GM10248 (cell line): ENCODE measurements at regions not wholly inside any gene's neighbourhood (a gene's known extent, or its start where the extent isn't known, plus 50 kb on each side); places are given as distances from the start of the nearest gene placed in this dataset.

Experiments used
- CTCF ChIA-PET: fragments of 300-600 bp; sonication (Branson Sonifier 250); formaldehyde crosslinking; extraction: SDS; loops from one replicate; lab custom pipeline; 2021; ENCODE audit warnings: antibody characterized with exemption; lab: Yijun Ruan, JAX
- POLR2A ChIA-PET: fragments of 350-650 bp; sonication (Branson Sonifier 250); formaldehyde crosslinking; extraction: SDS; loops from one replicate; lab custom pipeline; 2020; ENCODE audit warnings: antibody characterized with exemption; lab: Yijun Ruan, JAX
- DNase-seq: peaks from one replicate; pipeline ENCODE4 v3.0.0; 2012; ENCODE audit errors: extremely low spot score
- TF ChIP-seq, protein P1 (sequence below): IDR thresholded peaks from 2 replicates; pipeline ENCODE4 v1.5.1; 2012; ENCODE audit warnings: mild to moderate bottlenecking, low read depth; ENCODE audit errors: extremely low read depth, missing control alignments, control extremely low read depth

DNA sequence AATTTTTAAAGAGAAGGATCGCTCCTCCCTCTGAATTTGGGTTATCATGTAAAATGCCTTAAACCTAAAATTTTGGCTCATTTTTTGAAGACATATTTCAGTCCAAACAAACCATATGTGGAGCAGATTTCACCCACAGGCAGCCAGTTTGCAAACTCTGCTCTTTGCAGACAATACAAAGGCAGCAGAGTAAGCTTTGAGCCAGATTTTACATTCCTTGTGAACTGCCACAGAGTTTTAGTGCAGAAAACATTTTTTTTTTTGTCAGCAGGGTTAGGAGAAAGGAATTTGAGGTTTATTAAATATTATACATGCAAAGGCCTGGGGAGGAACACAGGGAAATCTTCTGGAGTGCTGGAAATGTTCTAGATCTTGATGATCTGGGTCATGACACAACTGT, 171.9 kb upstream of the FN1 start:
- DNase-seq: no peak
- CTCF ChIA-PET: no interaction called here
- POLR2A ChIA-PET: no interaction called here

DNA sequence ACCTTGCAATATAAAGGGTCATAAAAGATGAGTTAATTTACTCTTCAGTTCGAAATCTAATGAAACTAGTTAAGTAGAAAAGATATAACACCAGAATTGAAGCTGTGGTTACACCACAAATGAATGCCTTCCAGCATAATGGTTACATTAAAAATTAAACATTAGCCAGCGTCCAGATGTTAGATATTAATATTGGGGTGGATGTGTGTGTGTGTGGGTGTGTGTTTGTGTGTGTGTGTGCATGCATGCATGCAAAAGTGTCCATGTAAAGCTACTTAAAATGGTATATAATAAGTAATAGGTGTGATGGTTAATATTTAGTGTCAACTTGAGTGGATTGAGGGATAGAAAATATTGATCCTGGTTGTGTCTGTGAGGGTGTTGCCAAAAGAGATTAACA, 170.4 kb upstream of the FN1 start:
- TF ChIP-seq, protein P1, sequence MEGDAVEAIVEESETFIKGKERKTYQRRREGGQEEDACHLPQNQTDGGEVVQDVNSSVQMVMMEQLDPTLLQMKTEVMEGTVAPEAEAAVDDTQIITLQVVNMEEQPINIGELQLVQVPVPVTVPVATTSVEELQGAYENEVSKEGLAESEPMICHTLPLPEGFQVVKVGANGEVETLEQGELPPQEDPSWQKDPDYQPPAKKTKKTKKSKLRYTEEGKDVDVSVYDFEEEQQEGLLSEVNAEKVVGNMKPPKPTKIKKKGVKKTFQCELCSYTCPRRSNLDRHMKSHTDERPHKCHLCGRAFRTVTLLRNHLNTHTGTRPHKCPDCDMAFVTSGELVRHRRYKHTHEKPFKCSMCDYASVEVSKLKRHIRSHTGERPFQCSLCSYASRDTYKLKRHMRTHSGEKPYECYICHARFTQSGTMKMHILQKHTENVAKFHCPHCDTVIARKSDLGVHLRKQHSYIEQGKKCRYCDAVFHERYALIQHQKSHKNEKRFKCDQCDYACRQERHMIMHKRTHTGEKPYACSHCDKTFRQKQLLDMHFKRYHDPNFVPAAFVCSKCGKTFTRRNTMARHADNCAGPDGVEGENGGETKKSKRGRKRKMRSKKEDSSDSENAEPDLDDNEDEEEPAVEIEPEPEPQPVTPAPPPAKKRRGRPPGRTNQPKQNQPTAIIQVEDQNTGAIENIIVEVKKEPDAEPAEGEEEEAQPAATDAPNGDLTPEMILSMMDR: no peak
- DNase-seq: no peak
- POLR2A ChIA-PET: no interaction called here
- CTCF ChIA-PET: no interaction called here

More for the DNA sequence above, 171.9 kb upstream of the FN1 start:
- TF ChIP-seq, protein P1: no peak

DNA sequence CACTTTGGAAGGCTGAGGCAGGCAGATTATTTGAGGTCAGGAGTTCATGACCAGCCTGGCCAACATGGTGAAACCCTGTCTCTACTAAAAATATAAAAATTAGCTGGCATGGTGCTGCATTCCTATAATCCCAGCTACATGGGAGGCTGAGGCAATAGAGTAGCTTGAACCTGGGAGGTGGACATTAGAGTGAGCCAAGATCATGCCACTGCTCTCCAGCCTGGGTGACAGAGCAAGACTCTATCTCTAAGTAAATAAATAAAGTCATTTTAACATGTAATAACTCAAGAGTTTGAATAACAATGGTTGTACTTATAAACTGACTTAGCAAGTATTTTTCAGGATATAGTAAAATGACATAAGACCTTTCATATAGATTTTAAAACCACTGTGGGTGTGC, 169.3 kb upstream of the FN1 start:
- TF ChIP-seq, protein P1: no peak
- CTCF ChIA-PET: interaction anchor here (1.5 kb wide), 1 partner anchor 11 kb away, joined by 3 read pairs; no protein-coding TSS in a partner anchor
- POLR2A ChIA-PET: no interaction called here
- DNase-seq: no peak

DNA sequence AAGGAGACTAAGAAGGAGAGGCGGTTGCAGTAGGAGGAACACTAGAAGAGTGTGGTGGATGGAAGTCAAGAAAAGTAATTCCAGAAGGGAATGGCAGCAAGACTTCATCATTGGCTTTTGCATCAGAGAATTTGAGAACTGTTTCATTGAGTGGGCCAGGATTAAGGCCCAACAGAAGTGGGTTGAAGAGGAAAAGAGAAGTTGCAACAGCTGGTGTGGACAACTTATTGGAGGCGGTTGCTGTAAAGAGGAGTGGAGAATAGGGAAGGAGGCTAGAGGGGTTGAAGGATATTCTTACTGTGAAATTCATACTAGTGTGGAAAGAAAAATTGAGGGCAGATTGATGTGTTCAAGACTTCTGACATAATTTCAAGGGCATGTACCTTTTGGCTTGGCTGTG, 168.7 kb upstream of the FN1 start:
- TF ChIP-seq, protein P1: no peak
- ChIA-PET CTCF (interaction anchor here (1.5 kb wide), 1 partner anchor 10 kb away, joined by 3 read pairs; no protein-coding TSS in a partner anchor), POLR2A (no interaction called here)
- DNase-seq: no peak

DNA sequence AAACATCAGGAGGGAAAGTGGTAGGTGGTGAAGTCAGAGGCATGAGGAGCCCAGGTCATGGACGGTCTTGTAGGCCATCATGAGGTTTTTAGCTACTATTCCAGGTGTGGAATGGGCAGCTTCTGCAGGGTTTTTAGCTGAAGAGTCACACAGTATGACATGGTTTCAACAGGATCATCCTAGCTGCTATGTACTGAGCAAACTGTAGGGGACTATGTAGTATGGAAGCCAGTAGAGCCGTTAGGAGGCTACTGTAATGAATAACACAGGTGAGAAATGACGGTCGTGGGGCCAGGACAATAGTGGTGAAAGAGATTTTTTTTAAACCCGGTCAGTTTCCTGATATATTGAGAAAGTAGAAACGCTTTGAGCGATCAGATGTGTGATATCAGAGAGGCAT, 167.6 kb upstream of the FN1 start:
- DNase-seq: no peak
- ChIA-PET POLR2A (no interaction called here), CTCF (no interaction called here)
- TF ChIP-seq, protein P1: no peak

DNA sequence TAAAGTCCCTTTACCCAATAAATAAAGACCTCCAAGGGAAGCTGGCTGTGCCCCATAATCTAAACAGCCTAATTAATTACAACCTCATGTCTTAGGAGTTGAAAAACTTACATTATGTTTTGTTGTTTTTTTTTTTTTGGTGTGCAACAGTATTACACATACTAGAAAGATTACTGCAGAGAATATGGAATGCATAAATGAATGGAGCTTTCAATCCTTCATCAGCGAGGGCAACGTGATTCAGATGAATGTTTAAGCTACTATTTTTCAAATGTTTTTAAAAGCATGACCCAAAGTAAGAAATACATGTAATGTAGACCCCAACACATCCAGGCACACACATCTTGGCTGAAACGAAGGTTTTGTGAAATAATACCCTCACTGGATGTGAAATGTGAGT, 167.1 kb upstream of the FN1 start:
- TF ChIP-seq, protein P1: no peak
- CTCF ChIA-PET: no interaction called here
- POLR2A ChIA-PET: no interaction called here
- DNase-seq: no peak
